Cardiac muscle cell (in vitro differentiated cells and primary cell): ENCODE measurements at regions not wholly inside any gene's neighbourhood (a gene's known extent, or its start where the extent isn't known, plus 50 kb on each side); places are given as distances from the start of the nearest gene placed in this dataset.

Source experiments
- DNase-seq, 2 donors: peaks; one replicate each; pipeline versions ENCODE4 v3.0.0 to v3.0.0-alpha.2; 2010 to 2017; ENCODE audit warnings: low read depth in 1 of 2, low spot score in 1 of 2
- H3K27ac ChIP-seq: fragments of 200-600 bp; sonication (generic); 2 replicates; pipeline ENCODE4 v1.5.1; 2016
- H3K27me3 ChIP-seq: fragments of 200-600 bp; sonication (generic); 2 replicates; pipeline ENCODE4 v1.6.0; 2016; ENCODE audit warnings: control low read depth
- H3K36me3 ChIP-seq: fragments of 200-600 bp; sonication (generic); 2 replicates; pipeline ENCODE4 v1.5.1; 2016; ENCODE audit warnings: control low read depth
- H3K4me1 ChIP-seq: fragments of 200-600 bp; sonication (generic); 2 replicates; pipeline ENCODE4 v1.8.1; 2017; ENCODE audit warnings: low read depth, mild to moderate bottlenecking, mixed run types
- H3K4me3 ChIP-seq: fragments of 200-600 bp; sonication (generic); 2 replicates; pipeline ENCODE4 v1.5.1; 2016; ENCODE audit warnings: mild to moderate bottlenecking
- H3K9me3 ChIP-seq: fragments of 200-600 bp; sonication (generic); 2 replicates; pipeline ENCODE4 v1.5.1; 2017; ENCODE audit warnings: low read depth, mild to moderate bottlenecking, control low read depth
- TF ChIP-seq, protein P1 (sequence below): IDR thresholded peaks from 2 replicates; pipeline ENCODE4 v1.5.1; 2012; ENCODE audit warnings: low read depth, mild to moderate bottlenecking, low read length

GRCh38 chr7:51501620-51502019 is 185.0 kb upstream of the COBL start:
- Histone ChIP-seq H3K4me1 (no peaks in the 10 kb centered on the region), H3K36me3 (no peaks in the 10 kb centered on the region), H3K9me3 (no peaks in the 10 kb centered on the region), H3K27me3 (no peaks in the 10 kb centered on the region), H3K27ac (no peak overlapping the region), H3K4me3 (no peak overlapping the region)
- TF ChIP-seq, protein P1, sequence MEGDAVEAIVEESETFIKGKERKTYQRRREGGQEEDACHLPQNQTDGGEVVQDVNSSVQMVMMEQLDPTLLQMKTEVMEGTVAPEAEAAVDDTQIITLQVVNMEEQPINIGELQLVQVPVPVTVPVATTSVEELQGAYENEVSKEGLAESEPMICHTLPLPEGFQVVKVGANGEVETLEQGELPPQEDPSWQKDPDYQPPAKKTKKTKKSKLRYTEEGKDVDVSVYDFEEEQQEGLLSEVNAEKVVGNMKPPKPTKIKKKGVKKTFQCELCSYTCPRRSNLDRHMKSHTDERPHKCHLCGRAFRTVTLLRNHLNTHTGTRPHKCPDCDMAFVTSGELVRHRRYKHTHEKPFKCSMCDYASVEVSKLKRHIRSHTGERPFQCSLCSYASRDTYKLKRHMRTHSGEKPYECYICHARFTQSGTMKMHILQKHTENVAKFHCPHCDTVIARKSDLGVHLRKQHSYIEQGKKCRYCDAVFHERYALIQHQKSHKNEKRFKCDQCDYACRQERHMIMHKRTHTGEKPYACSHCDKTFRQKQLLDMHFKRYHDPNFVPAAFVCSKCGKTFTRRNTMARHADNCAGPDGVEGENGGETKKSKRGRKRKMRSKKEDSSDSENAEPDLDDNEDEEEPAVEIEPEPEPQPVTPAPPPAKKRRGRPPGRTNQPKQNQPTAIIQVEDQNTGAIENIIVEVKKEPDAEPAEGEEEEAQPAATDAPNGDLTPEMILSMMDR = no peak
- DNase-seq = no peak

GRCh38 chr7:51482976-51483375 is 166.4 kb upstream of the COBL start:
- TF ChIP-seq, protein P1 = no peak
- Histone ChIP-seq H3K4me3 (no peak overlapping the region), H3K9me3 (no peaks in the 10 kb centered on the region), H3K4me1 (no peaks in the 10 kb centered on the region), H3K36me3 (no peaks in the 10 kb centered on the region), H3K27ac (no peak overlapping the region), H3K27me3 (no peaks in the 10 kb centered on the region)
- DNase-seq = no peak

- H3K4me3 ChIP-seq = no peak overlapping the region
- H3K36me3 ChIP-seq = no peaks in the 10 kb centered on the region
- H3K4me1 ChIP-seq = no peaks in the 10 kb centered on the region
- TF ChIP-seq, protein P1 = no peak
- H3K27ac ChIP-seq = no peak overlapping the region
- no peak for DNase-seq
- H3K9me3 ChIP-seq = no peaks in the 10 kb centered on the region
- H3K27me3 ChIP-seq = no peaks in the 10 kb centered on the region
These were observed 164.8 kb upstream of the COBL start for GRCh38 chr7:51481421-51481820.

DNA sequence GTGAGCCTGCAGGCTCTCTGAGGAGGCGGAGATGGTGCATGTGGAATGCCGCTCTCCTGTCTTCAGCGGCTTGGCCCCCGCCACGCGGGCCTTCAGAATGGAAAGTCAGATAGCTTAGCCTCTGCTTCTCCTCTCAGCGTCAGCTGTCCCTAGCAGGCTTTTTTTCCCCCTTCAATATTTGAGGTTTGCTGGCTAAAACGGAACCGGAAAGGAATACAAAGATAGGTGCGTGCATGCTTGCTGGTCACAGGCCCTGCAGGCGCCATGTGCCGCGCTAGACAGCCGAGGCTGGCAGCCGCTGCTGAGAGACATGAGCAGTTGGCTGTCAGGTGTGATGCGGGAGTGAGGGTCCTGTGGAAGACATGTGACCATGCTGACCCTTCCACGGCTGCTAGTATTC is 161.2 kb upstream of the COBL start:
- Histone ChIP-seq H3K36me3 (no peaks in the 10 kb centered on the region), H3K4me3 (no peak overlapping the region), H3K4me1 (no peaks in the 10 kb centered on the region), H3K27me3 (no peaks in the 10 kb centered on the region), H3K9me3 (no peaks in the 10 kb centered on the region), H3K27ac (no peak overlapping the region)
- TF ChIP-seq, protein P1 = no peak
- no peak for DNase-seq

GRCh38 chr7:51477323-51477722 is 160.7 kb upstream of the COBL start:
- Histone ChIP-seq H3K4me1 (no peaks in the 10 kb centered on the region), H3K36me3 (no peaks in the 10 kb centered on the region), H3K27me3 (peaks cover 3% of the 10 kb centered on the region), H3K4me3 (no peak overlapping the region), H3K9me3 (no peaks in the 10 kb centered on the region), H3K27ac (no peak overlapping the region)
- no peak for DNase-seq
- TF ChIP-seq, protein P1 = no peak

GRCh38 chr7:51476026-51476425 is 159.4 kb upstream of the COBL start:
- TF ChIP-seq, protein P1 = no peak
- Histone ChIP-seq H3K27ac (no peak overlapping the region), H3K4me3 (no peak overlapping the region), H3K4me1 (no peaks in the 10 kb centered on the region), H3K27me3 (peaks cover 16% of the 10 kb centered on the region), H3K9me3 (no peaks in the 10 kb centered on the region), H3K36me3 (no peaks in the 10 kb centered on the region)
- no peak for DNase-seq
